HFF-Myc (cell line): ENCODE measurements at regions not wholly inside any gene's neighbourhood (a gene's known extent, or its start where the extent isn't known, plus 50 kb on each side); places are given as distances from the start of the nearest gene placed in this dataset.
"Not testable (repeated sequence)": the region's sequence is repeated elsewhere in the genome, so short reads cannot be mapped to it uniquely, and the experiment has no call there.

Experiments used
- DNase-seq: peaks from one replicate; pipeline ENCODE4 v3.0.0-alpha.2; 2011; ENCODE audit warnings: low read depth; ENCODE audit errors: extremely low read depth
- H3K4me3 ChIP-seq: replicated peaks from 2 replicates; pipeline ENCODE4 v1.5.1; 2011; ENCODE audit warnings: low read depth, mild to moderate bottlenecking, control low read depth, low read length
- CTCF ChIP-seq: IDR thresholded peaks from 2 replicates; pipeline ENCODE4 v1.5.1; 2012; ENCODE audit warnings: mild to moderate bottlenecking, low read depth, low read length, control low read depth; ENCODE audit errors: missing control alignments

DNA sequence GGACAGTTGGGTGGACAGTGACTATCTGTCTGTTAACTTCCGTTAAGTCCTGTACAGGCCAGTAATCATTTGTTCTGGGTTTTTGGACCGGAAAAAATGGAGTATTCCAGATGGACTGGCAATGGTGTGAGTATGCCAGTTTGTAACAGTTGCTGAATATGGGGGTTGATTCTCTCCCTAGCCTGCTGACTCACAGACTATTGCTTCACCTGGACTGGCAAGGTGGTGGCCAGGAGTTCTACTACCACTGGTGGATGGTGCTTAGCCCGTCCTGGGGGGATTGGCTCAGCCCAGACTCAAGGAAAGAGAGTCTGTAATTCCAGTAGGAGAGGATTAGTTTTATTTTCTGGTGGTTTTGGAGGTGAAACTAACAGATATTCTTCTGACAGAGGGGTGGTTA, 343.8 kb upstream of the USP9Y start:
- DNase-seq: no peak
- no peak overlapping the region for H3K4me3 ChIP-seq
- no peak for TF ChIP-seq CTCF

DNA sequence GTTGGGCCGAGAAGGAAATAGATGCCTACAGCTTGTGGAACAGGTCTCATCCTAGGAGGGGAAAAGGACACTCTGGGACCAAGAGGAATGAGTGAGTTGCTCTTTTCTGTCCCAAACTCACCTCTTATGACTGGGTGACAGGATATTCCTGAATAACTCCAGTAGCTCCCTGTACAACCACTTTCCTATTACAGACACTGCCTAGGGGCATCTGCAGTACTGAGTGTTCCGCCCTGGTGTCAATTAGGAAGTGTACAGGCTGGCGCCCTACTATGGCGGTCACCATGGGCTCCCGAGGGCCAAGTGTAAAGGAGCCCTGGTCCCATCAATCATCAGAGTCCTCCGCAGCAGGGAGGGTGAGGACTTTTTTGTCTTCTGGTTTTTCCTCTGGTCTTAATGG, 343.4 kb upstream of the USP9Y start:
- DNase-seq: no peak
- no peak for TF ChIP-seq CTCF
- no peak overlapping the region for H3K4me3 ChIP-seq

GRCh38 chrY:12358337-12358736, 342.7 kb upstream of the USP9Y start:
- DNase-seq: no peak
- TF ChIP-seq CTCF: no peak
- no peak overlapping the region for H3K4me3 ChIP-seq

DNA sequence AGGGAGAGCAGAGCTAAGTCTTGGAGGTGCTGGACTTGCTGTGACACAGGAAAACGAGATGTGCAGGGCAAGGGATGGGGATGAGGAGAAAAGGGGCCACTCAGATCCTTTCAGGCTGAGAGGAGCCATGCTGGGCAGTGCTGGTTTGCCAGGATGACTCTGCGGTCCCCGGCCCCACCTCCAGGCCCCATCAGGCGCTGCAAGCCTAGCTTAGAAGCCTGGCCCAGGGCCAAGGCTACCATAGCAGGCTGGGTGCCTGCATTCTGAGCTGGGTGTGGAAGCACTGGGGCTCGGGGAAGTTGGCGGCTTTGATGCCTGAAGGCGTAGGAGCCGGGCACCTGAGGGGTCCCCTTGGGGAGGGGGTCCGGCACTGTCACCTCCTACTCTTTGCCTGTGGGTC, 341.2 kb upstream of the USP9Y start:
- H3K4me3 ChIP-seq: no peak overlapping the region
- TF ChIP-seq CTCF: no peak
- DNase-seq: no peak

GRCh38 chrY:12360496-12360895, 340.5 kb upstream of the USP9Y start:
- no peak for DNase-seq
- TF ChIP-seq CTCF: no peak
- H3K4me3 ChIP-seq: no peak overlapping the region

DNA sequence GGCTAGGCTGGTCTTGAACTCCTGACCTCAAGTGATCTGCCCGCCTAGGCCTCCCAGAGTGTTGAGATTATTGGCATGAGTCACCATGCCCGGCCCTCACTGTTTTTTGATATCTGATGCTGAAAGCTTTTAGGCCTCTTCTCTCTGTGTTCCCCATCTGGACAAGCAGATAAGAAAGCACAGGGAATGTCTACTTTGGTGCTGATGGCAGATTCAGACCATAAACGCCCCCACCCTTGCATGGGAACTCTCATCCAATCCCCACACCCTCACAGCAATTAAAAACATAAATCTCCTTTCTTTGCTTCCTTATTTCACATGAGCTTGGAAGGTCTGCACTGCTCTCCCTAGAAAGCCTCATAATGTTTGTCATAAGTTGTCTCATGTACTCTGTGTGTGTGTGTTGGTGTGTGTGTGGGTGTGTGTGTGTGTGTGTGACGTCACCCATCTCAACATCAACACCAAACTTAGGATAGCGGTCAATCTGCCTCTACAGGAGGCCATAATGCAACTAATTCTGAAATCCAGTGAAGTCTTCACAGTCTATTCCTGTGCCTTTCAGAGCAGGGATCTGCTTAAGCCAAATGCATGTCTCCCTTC, 335.6 kb upstream of the USP9Y start:
- no peak overlapping the region for H3K4me3 ChIP-seq
- no peak for DNase-seq
- no peak for TF ChIP-seq CTCF

- not testable (repeated sequence) for H3K4me3 ChIP-seq, DNase-seq
Observed at GRCh38 chrY:12374588-12374987, 326.4 kb upstream of the USP9Y start.

DNA sequence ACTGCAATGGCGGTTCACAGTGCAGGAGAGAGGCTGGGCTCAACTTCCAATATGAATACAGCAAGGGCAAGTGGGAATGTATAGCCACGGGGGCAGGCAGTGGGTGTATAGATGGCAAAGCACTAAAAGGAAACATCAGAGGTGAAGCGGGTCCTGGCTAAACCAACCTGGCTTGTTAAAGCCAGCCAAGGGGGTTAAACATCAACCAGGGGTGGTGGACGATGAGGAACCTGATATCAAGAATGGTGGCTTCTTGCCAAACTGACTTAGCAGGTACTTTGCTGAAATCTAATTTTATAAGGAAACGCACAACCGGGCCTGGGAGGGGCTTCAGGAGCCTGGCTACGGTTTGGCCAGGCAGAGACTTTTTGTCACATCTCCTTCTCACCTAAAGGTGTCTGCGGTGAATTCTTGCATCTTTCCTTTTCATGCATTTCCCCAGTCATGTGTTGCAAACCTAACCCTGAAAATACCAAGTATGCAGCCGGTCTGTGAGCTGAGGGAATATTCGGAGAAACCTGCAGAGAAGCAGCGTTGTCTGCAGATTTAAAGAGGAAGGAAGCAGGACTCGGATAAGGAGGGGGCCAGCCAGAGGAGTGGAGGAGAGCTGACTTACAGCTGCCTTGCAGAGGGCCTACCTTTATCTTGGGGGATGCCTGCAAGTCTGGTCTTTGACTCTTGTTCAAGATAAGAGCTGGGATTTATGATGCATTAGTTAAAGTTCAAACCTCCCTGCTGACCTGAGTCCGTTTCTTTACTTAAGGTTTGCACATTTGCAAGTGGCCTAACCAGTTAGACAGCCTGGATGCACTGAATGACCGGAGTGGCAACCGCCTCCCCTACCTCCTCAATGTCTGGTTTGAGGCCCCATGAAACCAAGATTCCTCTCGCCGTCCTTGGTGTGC, 309.1 kb upstream of the USP9Y start:
- H3K4me3 ChIP-seq, DNase-seq: not testable (repeated sequence)
